ENCODE measurements at regions not wholly inside any gene's neighbourhood (a gene's known extent, or its start where the extent isn't known, plus 50 kb on each side); places are given as distances from the start of the nearest gene placed in this dataset.

- H3K4me3 ChIP-seq (ENCODE audit: low read depth, low read length) = no peak overlapping the region
- TF ChIP-seq ZNF155 (tag by site-specific recombination; IDR thresholded peaks at IDR 0.05) (no peak), ZBTB21 (tag by site-specific recombination; IDR thresholded peaks at IDR 0.05) (peak; percentile 43; the same call in 1 of the 2 replicates)
- ChIA-PET POLR2A (no interaction called here), CTCF (no interaction called here)
- H3K4me1 ChIP-seq (ENCODE audit: control insufficient read depth, insufficient read depth, low read length) = no peaks in the 10 kb centered on the region
- no peak overlapping the region for H3K27ac ChIP-seq (ENCODE audit: extremely low read depth, low read depth, low read length)
- H3K9me3 ChIP-seq (ENCODE audit: control insufficient read depth, insufficient read depth, low read depth, low read length) = no peaks in the 10 kb centered on the region
- no peaks in the 10 kb centered on the region for H3K36me3 ChIP-seq (ENCODE audit: control insufficient read depth in 2 of 2, insufficient read depth in 1 of 2, low read length in 2 of 2)
These were observed 1611.5 kb upstream of the TMEFF2 start for GRCh38 chr2:193806088-193806774.

DNA sequence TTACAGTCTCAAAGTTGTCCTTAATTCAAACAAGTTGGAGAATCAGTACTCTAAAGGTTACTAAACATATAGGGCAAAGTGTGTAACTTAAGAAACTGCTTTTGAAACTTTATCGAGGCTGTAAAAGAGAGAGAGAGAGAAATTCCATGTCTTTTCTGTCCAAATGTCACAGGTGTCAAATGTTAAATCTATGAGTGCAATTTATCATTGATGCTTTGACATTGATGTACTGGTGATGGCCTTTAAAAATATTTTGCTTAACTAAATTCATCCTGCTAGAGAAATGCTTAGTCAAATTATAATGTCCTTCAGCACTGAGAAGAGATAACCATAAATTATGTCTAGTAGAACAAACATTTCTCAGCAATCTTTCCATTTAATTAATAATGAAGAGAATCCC, 1602.1 kb upstream of the TMEFF2 start:
- POLR2A ChIA-PET = no interaction called here
- TF ChIP-seq ZNF350 (tag by site-specific recombination; IDR thresholded peaks at IDR 0.05) (no peak), ZNF211 (tag by site-specific recombination; IDR thresholded peaks at IDR 0.05; ENCODE audit: low read depth) (no peak), ZNF558 (tag by site-specific recombination; IDR thresholded peaks at IDR 0.05) (no peak), AEBP2 (tag by site-specific recombination; IDR thresholded peaks at IDR 0.05; ENCODE audit: borderline replicate concordance) (no peak), MYNN (tag by site-specific recombination; IDR thresholded peaks at IDR 0.05; ENCODE audit: borderline replicate concordance) (no peak), KLF8 (tag by site-specific recombination; IDR thresholded peaks at IDR 0.05) (no peak), ZNF433 (tag by site-specific recombination; IDR thresholded peaks at IDR 0.05; ENCODE audit: low read depth) (no peak), KLF10 (tag by site-specific recombination; IDR thresholded peaks at IDR 0.05) (no peak), ZNF629 (tag by site-specific recombination; IDR thresholded peaks at IDR 0.05) (no peak), ZNF174 (tag by site-specific recombination; IDR thresholded peaks at IDR 0.05) (no peak), ZNF624 (tag by site-specific recombination; IDR thresholded peaks at IDR 0.05) (no peak), ZNF76 (tag by site-specific recombination; IDR thresholded peaks at IDR 0.05; ENCODE audit: borderline replicate concordance, low read depth) (no peak), ZNF18 (tag by site-specific recombination; IDR thresholded peaks at IDR 0.05) (no peak), ZNF169 (tag by site-specific recombination; IDR thresholded peaks at IDR 0.05) (no peak)
- TF ChIP-seq, protein P1, sequence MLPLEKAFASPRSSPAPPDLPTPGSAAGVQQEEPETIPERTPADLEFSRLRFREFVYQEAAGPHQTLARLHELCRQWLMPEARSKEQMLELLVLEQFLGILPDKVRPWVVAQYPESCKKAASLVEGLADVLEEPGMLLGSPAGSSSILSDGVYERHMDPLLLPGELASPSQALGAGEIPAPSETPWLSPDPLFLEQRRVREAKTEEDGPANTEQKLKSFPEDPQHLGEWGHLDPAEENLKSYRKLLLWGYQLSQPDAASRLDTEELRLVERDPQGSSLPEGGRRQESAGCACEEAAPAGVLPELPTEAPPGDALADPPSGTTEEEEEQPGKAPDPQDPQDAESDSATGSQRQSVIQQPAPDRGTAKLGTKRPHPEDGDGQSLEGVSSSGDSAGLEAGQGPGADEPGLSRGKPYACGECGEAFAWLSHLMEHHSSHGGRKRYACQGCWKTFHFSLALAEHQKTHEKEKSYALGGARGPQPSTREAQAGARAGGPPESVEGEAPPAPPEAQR (tag by site-specific recombination; IDR thresholded peaks at IDR 0.05) = no peak
- TF ChIP-seq, protein P2, sequence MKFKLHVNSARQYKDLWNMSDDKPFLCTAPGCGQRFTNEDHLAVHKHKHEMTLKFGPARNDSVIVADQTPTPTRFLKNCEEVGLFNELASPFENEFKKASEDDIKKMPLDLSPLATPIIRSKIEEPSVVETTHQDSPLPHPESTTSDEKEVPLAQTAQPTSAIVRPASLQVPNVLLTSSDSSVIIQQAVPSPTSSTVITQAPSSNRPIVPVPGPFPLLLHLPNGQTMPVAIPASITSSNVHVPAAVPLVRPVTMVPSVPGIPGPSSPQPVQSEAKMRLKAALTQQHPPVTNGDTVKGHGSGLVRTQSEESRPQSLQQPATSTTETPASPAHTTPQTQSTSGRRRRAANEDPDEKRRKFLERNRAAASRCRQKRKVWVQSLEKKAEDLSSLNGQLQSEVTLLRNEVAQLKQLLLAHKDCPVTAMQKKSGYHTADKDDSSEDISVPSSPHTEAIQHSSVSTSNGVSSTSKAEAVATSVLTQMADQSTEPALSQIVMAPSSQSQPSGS (tag by site-specific recombination; IDR thresholded peaks at IDR 0.05; ENCODE audit: low read depth) = no peak
- TF ChIP-seq, protein P3, sequence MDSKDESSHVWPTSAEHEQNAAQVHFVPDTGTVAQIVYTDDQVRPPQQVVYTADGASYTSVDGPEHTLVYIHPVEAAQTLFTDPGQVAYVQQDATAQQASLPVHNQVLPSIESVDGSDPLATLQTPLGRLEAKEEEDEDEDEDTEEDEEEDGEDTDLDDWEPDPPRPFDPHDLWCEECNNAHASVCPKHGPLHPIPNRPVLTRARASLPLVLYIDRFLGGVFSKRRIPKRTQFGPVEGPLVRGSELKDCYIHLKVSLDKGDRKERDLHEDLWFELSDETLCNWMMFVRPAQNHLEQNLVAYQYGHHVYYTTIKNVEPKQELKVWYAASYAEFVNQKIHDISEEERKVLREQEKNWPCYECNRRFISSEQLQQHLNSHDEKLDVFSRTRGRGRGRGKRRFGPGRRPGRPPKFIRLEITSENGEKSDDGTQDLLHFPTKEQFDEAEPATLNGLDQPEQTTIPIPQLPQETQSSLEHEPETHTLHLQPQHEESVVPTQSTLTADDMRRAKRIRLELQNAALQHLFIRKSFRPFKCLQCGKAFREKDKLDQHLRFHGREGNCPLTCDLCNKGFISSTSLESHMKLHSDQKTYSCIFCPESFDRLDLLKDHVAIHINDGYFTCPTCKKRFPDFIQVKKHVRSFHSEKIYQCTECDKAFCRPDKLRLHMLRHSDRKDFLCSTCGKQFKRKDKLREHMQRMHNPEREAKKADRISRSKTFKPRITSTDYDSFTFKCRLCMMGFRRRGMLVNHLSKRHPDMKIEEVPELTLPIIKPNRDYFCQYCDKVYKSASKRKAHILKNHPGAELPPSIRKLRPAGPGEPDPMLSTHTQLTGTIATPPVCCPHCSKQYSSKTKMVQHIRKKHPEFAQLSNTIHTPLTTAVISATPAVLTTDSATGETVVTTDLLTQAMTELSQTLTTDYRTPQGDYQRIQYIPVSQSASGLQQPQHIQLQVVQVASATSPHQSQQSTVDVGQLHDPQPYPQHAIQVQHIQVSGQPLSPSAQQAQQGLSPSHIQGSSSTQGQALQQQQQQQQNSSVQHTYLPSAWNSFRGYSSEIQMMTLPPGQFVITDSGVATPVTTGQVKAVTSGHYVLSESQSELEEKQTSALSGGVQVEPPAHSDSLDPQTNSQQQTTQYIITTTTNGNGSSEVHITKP (tag by site-specific recombination; IDR thresholded peaks at IDR 0.05) = no peak
- TF ChIP-seq, protein P4, sequence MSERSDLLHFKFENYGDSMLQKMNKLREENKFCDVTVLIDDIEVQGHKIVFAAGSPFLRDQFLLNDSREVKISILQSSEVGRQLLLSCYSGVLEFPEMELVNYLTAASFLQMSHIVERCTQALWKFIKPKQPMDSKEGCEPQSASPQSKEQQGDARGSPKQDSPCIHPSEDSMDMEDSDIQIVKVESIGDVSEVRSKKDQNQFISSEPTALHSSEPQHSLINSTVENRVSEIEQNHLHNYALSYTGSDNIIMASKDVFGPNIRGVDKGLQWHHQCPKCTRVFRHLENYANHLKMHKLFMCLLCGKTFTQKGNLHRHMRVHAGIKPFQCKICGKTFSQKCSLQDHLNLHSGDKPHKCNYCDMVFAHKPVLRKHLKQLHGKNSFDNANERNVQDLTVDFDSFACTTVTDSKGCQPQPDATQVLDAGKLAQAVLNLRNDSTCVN (tag by site-specific recombination; optimal IDR thresholded peaks at IDR 0.05) = no peak
- no peaks in the 10 kb centered on the region for H3K4me1 ChIP-seq (ENCODE audit: control insufficient read depth, insufficient read depth, low read length)

More for the DNA sequence above, 1602.1 kb upstream of the TMEFF2 start:
- Histone ChIP-seq H3K4me3 (ENCODE audit: low read depth, low read length) (no peak overlapping the region), H3K36me3 (ENCODE audit: control insufficient read depth in 2 of 2, insufficient read depth in 1 of 2, low read length in 2 of 2) (no peaks in the 10 kb centered on the region), H3K27ac (ENCODE audit: extremely low read depth, low read depth, low read length) (no peak overlapping the region), H3K9me3 (ENCODE audit: control insufficient read depth, insufficient read depth, low read depth, low read length) (no peaks in the 10 kb centered on the region)
- CTCF ChIA-PET = no interaction called here
